ENCODE measurements at regions not wholly inside any gene's neighbourhood (a gene's known extent, or its start where the extent isn't known, plus 50 kb on each side); places are given as distances from the start of the nearest gene placed in this dataset.

GRCh38 chr1:216794586-216794985 is 71.4 kb upstream of the ESRRG start:
- TF ChIP-seq CTCF (IDR thresholded peaks at IDR 0.05; ENCODE audit: insufficient read depth, low read depth, low read length) (no peak), EZH2 (IDR thresholded peaks at IDR 0.05; ENCODE audit: insufficient read depth, low read length) (no peak)
